Brain microvascular endothelial cell (primary cell): ENCODE measurements at regions not wholly inside any gene's neighbourhood (a gene's known extent, or its start where the extent isn't known, plus 50 kb on each side); places are given as distances from the start of the nearest gene placed in this dataset.

Experiments
- DNase-seq: peaks from one replicate; pipeline ENCODE4 v3.0.0-alpha.2; 2020
- H3K27ac ChIP-seq: fragments of 250-450 bp; sonication (Bioruptor Pico); 2 replicates; pipeline ENCODE4 v1.5.1; 2020; ENCODE audit warnings: mild to moderate bottlenecking, moderate library complexity
- H3K27me3 ChIP-seq: fragments of 250-450 bp; sonication (Bioruptor Pico); replicated peaks from 2 replicates; pipeline ENCODE4 v1.5.1; 2020; ENCODE audit warnings: mild to moderate bottlenecking
- H3K36me3 ChIP-seq: fragments of 250-450 bp; sonication (Bioruptor Pico); replicated peaks from 2 replicates; pipeline ENCODE4 v1.5.1; 2020; ENCODE audit warnings: mild to moderate bottlenecking
- H3K4me3 ChIP-seq: 2 replicates; pipeline ENCODE4 v1.5.1; 2011; ENCODE audit warnings: low read depth, mild to moderate bottlenecking, control low read depth, low read length, moderate library complexity
- in situ Hi-C: cut with HindIII; loops from 2 replicates; pipeline ENCODE4 v1.10.0; 2017; ENCODE audit warnings: low sequenced_read_pairs, low pct_ligation_motif_present
- TF ChIP-seq, protein P1 (sequence below): IDR thresholded peaks from 2 replicates; pipeline ENCODE4 v1.5.1; 2011; ENCODE audit warnings: low read depth, mild to moderate bottlenecking, moderate library complexity, low read length, control low read depth, inconsistent platforms; ENCODE audit errors: missing control alignments

- no peak overlapping the region for H3K4me3 ChIP-seq
- no peaks in the 10 kb centered on the region for H3K36me3 ChIP-seq
- no peaks in the 10 kb centered on the region for H3K27me3 ChIP-seq
- in situ Hi-C loops = no loop called here
- no peak overlapping the region for H3K27ac ChIP-seq
- TF ChIP-seq, protein P1, sequence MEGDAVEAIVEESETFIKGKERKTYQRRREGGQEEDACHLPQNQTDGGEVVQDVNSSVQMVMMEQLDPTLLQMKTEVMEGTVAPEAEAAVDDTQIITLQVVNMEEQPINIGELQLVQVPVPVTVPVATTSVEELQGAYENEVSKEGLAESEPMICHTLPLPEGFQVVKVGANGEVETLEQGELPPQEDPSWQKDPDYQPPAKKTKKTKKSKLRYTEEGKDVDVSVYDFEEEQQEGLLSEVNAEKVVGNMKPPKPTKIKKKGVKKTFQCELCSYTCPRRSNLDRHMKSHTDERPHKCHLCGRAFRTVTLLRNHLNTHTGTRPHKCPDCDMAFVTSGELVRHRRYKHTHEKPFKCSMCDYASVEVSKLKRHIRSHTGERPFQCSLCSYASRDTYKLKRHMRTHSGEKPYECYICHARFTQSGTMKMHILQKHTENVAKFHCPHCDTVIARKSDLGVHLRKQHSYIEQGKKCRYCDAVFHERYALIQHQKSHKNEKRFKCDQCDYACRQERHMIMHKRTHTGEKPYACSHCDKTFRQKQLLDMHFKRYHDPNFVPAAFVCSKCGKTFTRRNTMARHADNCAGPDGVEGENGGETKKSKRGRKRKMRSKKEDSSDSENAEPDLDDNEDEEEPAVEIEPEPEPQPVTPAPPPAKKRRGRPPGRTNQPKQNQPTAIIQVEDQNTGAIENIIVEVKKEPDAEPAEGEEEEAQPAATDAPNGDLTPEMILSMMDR = no peak
- no peak for DNase-seq
Observed at GRCh38 chr7:45451342-45452035, 122.7 kb upstream of the ADCY1 start.

DNA sequence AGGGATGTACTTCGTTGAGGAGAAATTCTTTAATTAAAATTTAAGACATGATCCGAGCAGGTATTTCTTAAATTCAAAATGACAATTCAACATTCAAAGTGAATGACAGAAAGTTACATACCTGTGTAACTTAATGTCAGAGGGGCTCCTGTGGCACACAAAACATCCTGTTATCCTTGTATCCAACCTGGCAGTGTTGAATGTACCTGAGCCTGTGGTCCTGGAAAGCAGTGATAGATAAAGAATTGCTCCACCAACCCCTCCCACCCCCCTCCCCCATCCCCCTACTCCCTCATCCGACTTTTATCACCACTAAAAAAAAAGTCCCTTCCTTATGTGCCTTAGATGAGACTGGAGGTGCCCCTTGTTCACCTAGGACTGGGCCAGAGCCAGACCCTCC lies 119.4 kb upstream of the ADCY1 start:
- Histone ChIP-seq H3K27ac (no peak overlapping the region), H3K4me3 (no peak overlapping the region), H3K27me3 (no peaks in the 10 kb centered on the region), H3K36me3 (no peaks in the 10 kb centered on the region)
- DNase-seq = no peak
- in situ Hi-C loops = no loop called here
- TF ChIP-seq, protein P1 = no peak

- no peaks in the 10 kb centered on the region for H3K36me3 ChIP-seq
- no peak for DNase-seq
- no peaks in the 10 kb centered on the region for H3K27me3 ChIP-seq
- H3K27ac ChIP-seq = no peak overlapping the region
- no peak overlapping the region for H3K4me3 ChIP-seq
- in situ Hi-C loops = no loop called here
- TF ChIP-seq, protein P1 = no peak
Observed at GRCh38 chr7:45455662-45456061, 118.5 kb upstream of the ADCY1 start.

GRCh38 chr7:45456105-45456504 lies 118.1 kb upstream of the ADCY1 start:
- H3K36me3 ChIP-seq = no peaks in the 10 kb centered on the region
- no peak overlapping the region for H3K27ac ChIP-seq
- H3K4me3 ChIP-seq = no peak overlapping the region
- no peaks in the 10 kb centered on the region for H3K27me3 ChIP-seq
- no peak for DNase-seq
- TF ChIP-seq, protein P1 = no peak
- in situ Hi-C loops = no loop called here

- in situ Hi-C loops = no loop called here
- H3K4me3 ChIP-seq = no peak overlapping the region
- H3K36me3 ChIP-seq = no peaks in the 10 kb centered on the region
- no peak overlapping the region for H3K27ac ChIP-seq
- no peak for DNase-seq
- H3K27me3 ChIP-seq = no peaks in the 10 kb centered on the region
- TF ChIP-seq, protein P1 = no peak
Observed at GRCh38 chr7:45456747-45457524, 117.2 kb upstream of the ADCY1 start.
